ENCODE measurements at regions not wholly inside any gene's neighbourhood (a gene's known extent, or its start where the extent isn't known, plus 50 kb on each side); places are given as distances from the start of the nearest gene placed in this dataset.

GRCh38 chr16:86403085-86403484 lies 107.2 kb upstream of the FOXF1 start:
- ATAC-seq (no peak), DNase-seq (no peak)
- intact Hi-C loops (cut with DNase I), result no loop called here

- intact Hi-C loops (cut with DNase I), result no loop called here
- no peak for DNase-seq
- ATAC-seq, result no peak
Measured at GRCh38 chr16:86403541-86404163, 106.7 kb upstream of the FOXF1 start.

GRCh38 chr16:86404678-86405077 lies 105.6 kb upstream of the FOXF1 start:
- ATAC-seq, result no peak
- DNase-seq, result no peak
- intact Hi-C loops (cut with DNase I), result no loop called here

GRCh38 chr16:86405319-86405718 lies 105.0 kb upstream of the FOXF1 start:
- ATAC-seq, result no peak
- intact Hi-C loops (cut with DNase I), result no loop called here

GRCh38 chr16:86406056-86406455 lies 104.3 kb upstream of the FOXF1 start:
- ATAC-seq, result no peak
- intact Hi-C loops (cut with DNase I), result no loop called here
- no peak for DNase-seq

More at GRCh38 chr16:86405319-86405718, 105.0 kb upstream of the FOXF1 start:
- no peak for DNase-seq

- intact Hi-C loops (cut with DNase I), result no loop called here
- DNase-seq (no peak), ATAC-seq (no peak)
Measured at GRCh38 chr16:86408685-86409084, 101.6 kb upstream of the FOXF1 start.

- intact Hi-C loops (cut with DNase I), result no loop called here
- no peak for DNase-seq
- no peak for ATAC-seq
Measured at GRCh38 chr16:86410081-86410480, 100.2 kb upstream of the FOXF1 start.

- intact Hi-C loops (cut with DNase I), result no loop called here
- DNase-seq (no peak), ATAC-seq (no peak)
Measured at GRCh38 chr16:86410529-86410928, 99.8 kb upstream of the FOXF1 start.

GRCh38 chr16:86411897-86412296 lies 98.4 kb upstream of the FOXF1 start:
- intact Hi-C loops (cut with DNase I), result no loop called here
- ATAC-seq, result no peak
- DNase-seq, result no peak

GRCh38 chr16:86414991-86415740 lies 95.2 kb upstream of the FOXF1 start:
- intact Hi-C loops (cut with DNase I), result no loop called here
- no peak for DNase-seq
- ATAC-seq, result no peak

GRCh38 chr16:86418981-86419380 lies 91.3 kb upstream of the FOXF1 start:
- ATAC-seq, result no peak
- DNase-seq, result no peak
- intact Hi-C loops (cut with DNase I), result no loop called here

- intact Hi-C loops (cut with DNase I), result no loop called here
- no peak for DNase-seq
- ATAC-seq, result no peak
Measured at GRCh38 chr16:86419518-86419917, 90.8 kb upstream of the FOXF1 start.

GRCh38 chr16:86421995-86422394 lies 88.3 kb upstream of the FOXF1 start:
- no peak for ATAC-seq
- intact Hi-C loops (cut with DNase I), result no loop called here
- no peak for DNase-seq

- ATAC-seq (no peak), DNase-seq (no peak)
- intact Hi-C loops (cut with DNase I), result no loop called here
Measured at GRCh38 chr16:86424398-86424797, 85.9 kb upstream of the FOXF1 start.

GRCh38 chr16:86424985-86425384 lies 85.3 kb upstream of the FOXF1 start:
- intact Hi-C loops (cut with DNase I), result no loop called here
- no peak for DNase-seq
- ATAC-seq, result no peak

- intact Hi-C loops (cut with DNase I), result no loop called here
- DNase-seq (no peak), ATAC-seq (no peak)
Measured at GRCh38 chr16:86426063-86426642, 84.2 kb upstream of the FOXF1 start.

- DNase-seq, result no peak
- intact Hi-C loops (cut with DNase I), result no loop called here
- no peak for ATAC-seq
Measured at GRCh38 chr16:86427433-86427851, 82.9 kb upstream of the FOXF1 start.

- DNase-seq, result no peak
- ATAC-seq, result no peak
- intact Hi-C loops (cut with DNase I), result no loop called here
Measured at GRCh38 chr16:86428729-86429517, 81.4 kb upstream of the FOXF1 start.

- no peak for DNase-seq
- ATAC-seq, result no peak
- intact Hi-C loops (cut with DNase I), result no loop called here
Measured at GRCh38 chr16:86429663-86430062, 80.7 kb upstream of the FOXF1 start.

- ATAC-seq (no peak), DNase-seq (no peak)
- intact Hi-C loops (cut with DNase I), result no loop called here
Measured at GRCh38 chr16:86430814-86431213, 79.5 kb upstream of the FOXF1 start.
